Liver (tissue), 8 donors: ENCODE measurements at regions not wholly inside any gene's neighbourhood (a gene's known extent, or its start where the extent isn't known, plus 50 kb on each side); places are given as distances from the start of the nearest gene placed in this dataset.

Experiments used
- DNase-seq: peaks from one replicate; pipeline ENCODE4 v3.0.0-alpha.2; 2017; ENCODE audit warnings: low spot score
- H3K27ac ChIP-seq, 2 donors: one replicate each; pipeline ENCODE4 v1.7.0; 2013; ENCODE audit warnings: inconsistent platforms in 2 of 2, low read length in 2 of 2, control low read depth in 1 of 2, low read depth in 1 of 2, mild to moderate bottlenecking in 1 of 2
- H3K27me3 ChIP-seq, 4 donors: one replicate each; pipeline versions ENCODE4 v1.6.1 to v1.7.0; 2013; ENCODE audit warnings: low read length in 3 of 4, inconsistent platforms in 1 of 4, mild to moderate bottlenecking in 1 of 4, moderate library complexity in 1 of 4; ENCODE audit not compliant: control insufficient read depth in 4 of 4, insufficient read depth in 4 of 4
- H3K36me3 ChIP-seq, 4 donors: one replicate each; pipeline versions ENCODE4 v1.6.1 to v1.7.0; 2013; ENCODE audit warnings: low read length in 3 of 4, mild to moderate bottlenecking in 3 of 4, low read depth in 1 of 4, moderate library complexity in 1 of 4; ENCODE audit not compliant: control insufficient read depth in 4 of 4, insufficient read depth in 3 of 4
- H3K4me1 ChIP-seq, 4 donors: one replicate each; pipeline versions ENCODE4 v1.6.1 to v1.7.0; 2013; ENCODE audit warnings: low read length in 3 of 4, mild to moderate bottlenecking in 3 of 4, moderate library complexity in 1 of 4; ENCODE audit not compliant: control insufficient read depth in 4 of 4, insufficient read depth in 4 of 4
- H3K4me3 ChIP-seq, 3 donors: one replicate each; pipeline versions ENCODE4 v1.6.1 to v1.7.0; 2013; ENCODE audit warnings: low read length in 3 of 3, control low read depth in 1 of 3, low read depth in 1 of 3, mild to moderate bottlenecking in 1 of 3
- H3K9ac ChIP-seq, 2 donors: one replicate each; pipeline ENCODE4 v1.7.0; 2013; ENCODE audit warnings: low read length in 2 of 2, mild to moderate bottlenecking in 2 of 2, moderate library complexity in 2 of 2, control low read depth in 1 of 2, low read depth in 1 of 2
- H3K9me3 ChIP-seq, 4 donors: one replicate each; pipeline versions ENCODE4 v1.6.1 to v1.7.0; 2013; ENCODE audit warnings: low read length in 3 of 4; ENCODE audit not compliant: control insufficient read depth in 4 of 4
- ATF3 ChIP-seq: IDR thresholded peaks from 2 replicates; pipeline ENCODE4 v1.6.1; 2016; ENCODE audit warnings: antibody characterized with exemption
- CTCF ChIP-seq: fragments of 150-350 bp; IDR thresholded peaks from 2 replicates; pipeline ENCODE4 v1.5.1; 2017; ENCODE audit warnings: improper control_type of control experiment, low read depth, low read length; ENCODE audit not compliant: missing input control
- FOXA1 ChIP-seq: IDR thresholded peaks from 2 replicates; pipeline ENCODE4 v1.6.1; 2016; ENCODE audit warnings: antibody characterized with exemption
- FOXA2 ChIP-seq: IDR thresholded peaks from 2 replicates; pipeline ENCODE4 v1.6.1; 2016; ENCODE audit warnings: antibody characterized with exemption
- GABPA ChIP-seq, 2 donors: IDR thresholded peaks in 1 of 2; conservative IDR thresholded peaks in 1 of 2; 2 replicates each; pipeline ENCODE4 v1.6.1; 2016; ENCODE audit warnings: antibody characterized with exemption in 2 of 2, mild to moderate bottlenecking in 1 of 2, moderate library complexity in 1 of 2
- HNF4A ChIP-seq, 2 donors: conservative IDR thresholded peaks; 2 replicates each; pipeline ENCODE4 v1.6.1; 2016; ENCODE audit warnings: antibody characterized with exemption in 2 of 2, mild to moderate bottlenecking in 2 of 2
- HNF4G ChIP-seq: IDR thresholded peaks from 2 replicates; pipeline ENCODE4 v1.6.1; 2016; ENCODE audit warnings: antibody characterized with exemption
- JUND ChIP-seq, 2 donors: IDR thresholded peaks; 2 replicates each; pipeline ENCODE4 v1.6.1; 2016; ENCODE audit warnings: antibody characterized with exemption in 2 of 2
- MAX ChIP-seq: IDR thresholded peaks from 2 replicates; pipeline ENCODE4 v1.6.1; 2016; ENCODE audit warnings: antibody characterized with exemption
- NR2F2 ChIP-seq: IDR thresholded peaks from 2 replicates; pipeline ENCODE4 v1.6.1; 2016; ENCODE audit warnings: antibody characterized with exemption
- RAD21 ChIP-seq, 2 donors: IDR thresholded peaks; 2 replicates each; pipeline ENCODE4 v1.6.1; 2016; ENCODE audit warnings: antibody characterized with exemption in 2 of 2, mild to moderate bottlenecking in 2 of 2
- REST ChIP-seq: IDR thresholded peaks from 2 replicates; pipeline ENCODE4 v1.6.1; 2016; ENCODE audit warnings: antibody characterized with exemption, mild to moderate bottlenecking
- RXRA ChIP-seq, 2 donors: IDR thresholded peaks; 2 replicates each; pipeline ENCODE4 v1.6.1; 2017 to 2018; ENCODE audit warnings: antibody characterized with exemption in 2 of 2, mild to moderate bottlenecking in 1 of 2
- SP1 ChIP-seq: IDR thresholded peaks from 2 replicates; pipeline ENCODE4 v1.6.1; 2018; ENCODE audit warnings: antibody characterized with exemption, mild to moderate bottlenecking
- TAF1 ChIP-seq: conservative IDR thresholded peaks from 2 replicates; pipeline ENCODE4 v1.6.1; 2016; ENCODE audit warnings: antibody characterized with exemption, mild to moderate bottlenecking
- YY1 ChIP-seq: IDR thresholded peaks from 2 replicates; pipeline ENCODE4 v1.6.1; 2016; ENCODE audit warnings: antibody characterized with exemption, mild to moderate bottlenecking
- ZBTB33 ChIP-seq: IDR thresholded peaks from 2 replicates; pipeline ENCODE4 v1.6.1; 2016; ENCODE audit warnings: antibody characterized with exemption
- WGBS: extraction: QIAGEN DNeasy Blood & Tissue Kit; methylation state at CpG from one replicate; pipeline ENCODE4 v1.1.7; 2013; 5-methylcytosine and 5-hydroxymethylcytosine counted together
- donor health status: healthy.
- donor health status: healthy.
- donor health status: healthy.
- donor health status: healthy.
- donor health status: healthy.

- no peak for DNase-seq
- H3K4me1 ChIP-seq: no peaks in the 10 kb centered on the region
- WGBS: 53% methylated on average over 6 of the region's 6 CpGs
- no peak overlapping the region for H3K9ac ChIP-seq
- peaks cover 0 to 10% (median 5%) of the 10 kb centered on the region in 4 donors for H3K27me3 ChIP-seq
- no peaks in the 10 kb centered on the region for H3K9me3 ChIP-seq
- H3K27ac ChIP-seq: no peak overlapping the region
- no peaks in the 10 kb centered on the region for H3K36me3 ChIP-seq
- H3K4me3 ChIP-seq: no peak overlapping the region
- no peak for TF ChIP-seq YY1
- no peak for TF ChIP-seq ZBTB33
- no peak for TF ChIP-seq TAF1
- TF ChIP-seq NR2F2: no peak
- TF ChIP-seq GABPA (IDR thresholded peaks at IDR 0.05 in 1 of 2, conservative IDR thresholded peaks at IDR 0.05 in 1 of 2): no peak
- TF ChIP-seq FOXA2: no peak
- no peak for TF ChIP-seq HNF4G
- TF ChIP-seq FOXA1: no peak
- no peak for TF ChIP-seq RAD21 (IDR thresholded peaks at IDR 0.05)
- no peak for TF ChIP-seq SP1
- TF ChIP-seq RXRA (IDR thresholded peaks at IDR 0.05): no peak
- no peak for TF ChIP-seq ATF3
- TF ChIP-seq JUND (IDR thresholded peaks at IDR 0.05): no peak
- no peak for TF ChIP-seq REST
- no peak for TF ChIP-seq HNF4A (conservative IDR thresholded peaks at IDR 0.05)
Observed at GRCh38 chr12:125193376-125194152, 128.3 kb downstream of the AACS start.

GRCh38 chr12:125194163-125194773 is 129.0 kb downstream of the AACS start:
- H3K9ac ChIP-seq: no peak overlapping the region
- peaks cover 0 to 9% (median 5%) of the 10 kb centered on the region in 4 donors for H3K27me3 ChIP-seq
- no peak for DNase-seq
- H3K27ac ChIP-seq: no peak overlapping the region
- H3K4me1 ChIP-seq: no peaks in the 10 kb centered on the region
- no peaks in the 10 kb centered on the region for H3K9me3 ChIP-seq
- no peak overlapping the region for H3K4me3 ChIP-seq
- H3K36me3 ChIP-seq: no peaks in the 10 kb centered on the region
- WGBS: 18% methylated on average over 19 of the region's 19 CpGs
- TF ChIP-seq CTCF (no peak), HNF4G (no peak), TAF1 (no peak), FOXA1 (no peak), REST (no peak), HNF4A (conservative IDR thresholded peaks at IDR 0.05) (no peak), FOXA2 (no peak), ZBTB33 (no peak), JUND (IDR thresholded peaks at IDR 0.05) (no peak), MAX (no peak)
